ENCODE measurements at regions not wholly inside any gene's neighbourhood (a gene's known extent, or its start where the extent isn't known, plus 50 kb on each side); places are given as distances from the start of the nearest gene placed in this dataset.
"Not testable (repeated sequence)": the region's sequence is repeated elsewhere in the genome, so short reads cannot be mapped to it uniquely, and the experiment has no call there.

DNA sequence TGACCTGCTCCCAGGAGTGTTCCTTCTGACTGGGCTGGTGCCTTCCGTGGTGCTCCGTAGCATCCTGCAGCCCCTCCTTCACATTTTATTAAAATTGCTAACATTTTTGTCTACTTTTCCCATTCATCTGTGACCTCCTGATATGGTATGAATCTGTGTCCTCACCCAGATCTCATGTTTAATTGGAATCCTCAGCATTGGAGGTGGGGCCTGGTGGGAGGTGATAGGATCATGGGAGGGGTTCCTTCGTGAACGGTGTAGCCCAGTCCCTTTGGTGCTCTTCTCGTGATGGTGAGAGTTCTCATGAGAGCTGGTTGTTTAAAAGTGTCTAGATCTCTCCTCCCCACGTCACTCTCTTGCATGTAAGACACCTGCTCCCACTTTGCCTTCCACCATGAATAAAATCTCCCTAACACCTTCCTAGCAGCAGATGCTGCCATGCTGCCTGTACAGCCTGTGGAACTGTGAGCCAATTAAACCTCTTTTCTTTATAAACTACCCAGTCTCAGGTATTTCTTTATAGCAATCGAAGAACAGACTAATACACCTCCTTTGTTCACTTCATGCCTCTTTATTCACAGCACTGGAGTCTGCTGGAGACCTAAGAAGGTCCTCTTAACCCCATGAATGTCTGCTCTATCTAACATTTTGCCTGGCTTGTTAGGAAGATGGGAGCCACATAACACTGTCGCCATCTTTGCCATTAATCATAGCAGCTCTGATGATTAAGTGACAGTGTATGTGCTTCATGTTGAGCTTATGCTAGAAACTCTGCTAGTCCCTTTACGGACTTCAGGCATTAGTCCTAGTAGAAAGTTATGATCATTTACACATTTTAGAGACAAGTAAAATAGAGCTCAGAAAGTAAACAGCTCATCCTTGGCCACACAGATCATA is 377.7 kb upstream of the MAF start:
- no peak for DNase-seq (ENCODE audit: low spot score)

DNA sequence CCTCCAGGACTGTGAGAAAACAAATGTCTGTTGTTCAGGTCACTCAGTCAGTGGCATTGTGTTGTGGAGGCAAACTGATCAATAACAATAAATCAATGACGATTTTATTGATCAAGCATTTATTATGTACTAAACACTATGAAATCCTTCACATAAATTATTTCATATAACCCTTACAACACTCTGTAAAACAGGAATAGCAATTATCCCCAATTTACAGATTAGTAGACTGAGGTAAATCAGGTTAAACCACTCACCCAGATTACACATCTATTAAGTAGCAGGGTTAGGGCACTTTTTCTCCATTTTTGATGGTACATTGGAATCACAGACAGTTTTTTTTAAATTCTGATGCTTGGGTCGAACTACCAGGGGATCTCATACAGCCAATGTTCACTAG is 372.8 kb upstream of the MAF start:
- DNase-seq (ENCODE audit: low spot score) = no peak

DNA sequence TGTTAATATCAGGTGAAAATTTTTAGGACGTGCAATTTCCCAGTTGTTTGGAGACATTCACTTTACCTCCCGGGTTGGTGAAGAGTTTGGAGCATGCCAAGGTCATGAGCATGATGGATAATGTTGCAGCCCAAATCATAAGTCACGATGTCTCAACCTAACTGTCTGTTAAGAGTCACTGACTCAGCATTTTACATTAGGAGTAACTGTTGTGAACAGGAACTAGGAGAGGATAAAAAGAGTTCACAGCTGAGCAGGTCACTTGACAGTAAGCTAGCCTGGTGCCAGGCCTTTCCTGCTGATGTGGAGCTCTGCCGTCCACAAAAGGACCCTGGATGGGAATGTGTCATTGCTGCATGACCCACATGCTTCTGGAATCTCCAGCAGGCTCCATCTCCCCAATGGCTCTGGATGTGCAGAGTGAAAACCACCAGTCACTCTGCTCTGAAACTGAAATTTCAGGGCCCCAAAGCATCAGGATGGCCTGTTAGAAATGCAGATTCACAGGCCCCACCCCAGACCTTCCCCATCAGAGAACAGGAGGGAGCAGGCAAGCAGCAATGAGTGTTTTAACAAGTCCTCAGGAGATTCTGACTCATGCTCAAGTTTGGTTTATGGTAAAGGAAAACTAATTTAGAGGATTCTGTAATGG is 371.6 kb upstream of the MAF start:
- DNase-seq (ENCODE audit: low spot score) = no peak

DNA sequence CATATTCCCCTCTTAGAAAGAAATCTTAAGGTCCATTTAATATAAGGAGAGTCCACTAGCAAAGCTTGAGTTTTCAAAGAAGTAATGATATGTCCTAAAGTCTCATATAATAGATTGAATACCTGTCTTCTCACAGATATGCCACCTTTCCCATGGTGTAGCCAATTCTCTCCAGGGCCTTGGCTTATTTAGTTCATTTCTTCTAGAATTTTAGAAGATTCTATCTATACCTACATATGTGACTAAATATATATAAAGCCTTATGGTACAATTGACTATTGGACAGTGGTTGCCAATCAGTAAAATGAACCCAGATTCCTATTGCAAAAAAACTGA is 370.7 kb upstream of the MAF start:
- DNase-seq (ENCODE audit: low spot score) = no peak

GRCh38 chr16:79970551-79971236 is 370.2 kb upstream of the MAF start:
- DNase-seq (ENCODE audit: low spot score) = peak; percentile 17

- no peak for DNase-seq (ENCODE audit: low spot score)
These were observed 369.6 kb upstream of the MAF start for GRCh38 chr16:79970087-79970486.

GRCh38 chr16:79969458-79969857 is 368.9 kb upstream of the MAF start:
- no peak for DNase-seq (ENCODE audit: low spot score)

- DNase-seq (ENCODE audit: low spot score) = no peak
These were observed 365.7 kb upstream of the MAF start for GRCh38 chr16:79966226-79966625.

- DNase-seq (ENCODE audit: low spot score) = no peak
These were observed 365.2 kb upstream of the MAF start for GRCh38 chr16:79965718-79966117.

DNA sequence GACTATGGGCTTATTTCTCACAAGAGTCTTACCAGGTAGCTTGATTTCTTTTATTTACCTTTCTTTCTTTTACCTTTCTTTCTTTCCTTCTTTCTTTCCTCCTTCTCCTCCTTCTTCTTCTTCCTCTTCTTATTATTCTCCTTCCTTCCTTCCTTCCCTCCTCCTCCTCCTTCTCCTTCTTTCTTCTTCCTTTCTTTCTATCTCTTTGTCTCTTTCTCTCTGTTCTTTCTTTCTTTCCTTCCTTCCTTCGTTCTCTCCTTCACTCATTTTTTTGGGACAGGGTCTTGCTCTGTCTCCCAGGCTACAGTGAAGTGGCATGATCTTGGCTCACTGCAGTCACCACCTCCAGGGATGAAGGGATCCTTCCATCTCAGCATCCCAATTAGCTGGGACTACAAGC is 363.6 kb upstream of the MAF start:
- DNase-seq (ENCODE audit: low spot score) = no peak

- no peak for DNase-seq (ENCODE audit: low spot score)
These were observed 362.4 kb upstream of the MAF start for GRCh38 chr16:79962962-79963361.

GRCh38 chr16:79959226-79959625 is 358.7 kb upstream of the MAF start:
- no peak for DNase-seq (ENCODE audit: low spot score)

DNA sequence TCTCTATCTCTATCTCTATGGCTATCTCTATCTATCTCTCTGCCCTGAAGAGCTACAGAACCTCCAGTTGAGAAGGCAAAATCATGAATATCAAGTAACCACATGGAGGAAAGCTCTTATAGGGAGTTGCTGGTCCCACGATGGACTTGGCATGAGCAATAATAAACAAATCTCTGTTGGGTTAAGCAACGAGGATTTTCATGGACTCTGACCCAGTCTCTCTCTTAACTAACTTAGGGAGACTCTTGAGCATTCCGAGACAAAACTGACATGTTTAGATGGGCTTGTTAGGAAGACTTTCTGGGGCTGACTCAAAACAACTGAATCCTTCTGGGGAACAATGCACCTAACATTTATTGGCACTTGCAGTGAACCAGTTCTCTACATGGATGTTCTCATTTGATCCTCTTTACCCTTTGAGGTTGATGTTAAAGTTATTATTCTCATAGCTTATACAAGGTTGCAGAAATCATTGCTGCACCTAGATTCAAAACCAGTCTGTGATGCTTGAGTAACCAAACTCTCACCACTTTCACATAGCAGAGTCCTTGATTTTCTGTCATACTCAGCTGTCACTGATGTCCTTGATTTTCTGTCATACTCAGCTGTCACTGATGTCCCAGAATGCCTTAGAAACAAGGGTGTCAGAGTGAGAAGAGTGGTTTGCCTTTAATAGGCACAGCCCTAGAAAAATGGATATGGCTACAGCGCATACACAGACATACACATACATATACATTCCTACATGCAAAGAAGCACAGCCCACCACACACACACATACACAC is 354.6 kb upstream of the MAF start:
- no peak for DNase-seq (ENCODE audit: low spot score)

- DNase-seq (ENCODE audit: low spot score) = no peak
These were observed 350.6 kb upstream of the MAF start for GRCh38 chr16:79950932-79951719.

DNA sequence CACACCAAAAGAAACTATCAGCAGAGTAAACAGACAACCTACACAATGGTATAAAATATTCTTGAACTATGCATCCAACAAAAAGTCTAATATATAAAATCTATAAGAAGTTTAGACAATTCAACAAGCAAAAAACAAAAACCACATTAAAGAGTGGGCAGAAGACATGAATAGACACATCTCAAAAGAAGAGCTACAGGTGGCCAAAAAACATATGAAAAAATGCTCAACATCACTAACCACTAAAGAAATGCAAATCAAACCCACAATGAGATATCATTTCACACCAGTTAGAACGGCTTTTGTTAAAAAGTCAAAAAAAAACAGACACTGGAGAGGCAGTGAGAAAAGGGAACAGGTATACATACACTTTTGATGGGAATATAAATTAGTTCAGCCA is 348.9 kb upstream of the MAF start:
- no peak for DNase-seq (ENCODE audit: low spot score)

GRCh38 chr16:79947771-79948170 is 347.2 kb upstream of the MAF start:
- no peak for DNase-seq (ENCODE audit: low spot score)

DNA sequence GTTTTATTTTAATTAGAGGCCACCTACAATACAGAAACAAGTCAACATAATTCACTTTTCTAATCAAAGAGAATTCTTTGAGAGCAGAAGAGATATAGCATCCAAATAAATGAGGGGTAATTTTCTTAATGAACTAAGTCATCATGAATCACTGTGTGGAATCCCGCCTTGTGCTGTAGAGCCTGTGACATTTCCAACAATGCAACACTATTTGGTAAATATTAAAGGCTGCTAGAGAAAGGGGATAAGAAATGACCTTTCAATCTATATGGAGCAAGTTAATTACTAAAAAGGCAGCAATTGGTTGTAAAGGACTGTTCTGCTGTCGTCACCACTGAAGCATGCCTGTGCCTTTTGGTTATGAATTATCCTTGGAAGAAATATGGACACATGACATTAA is 345.7 kb upstream of the MAF start:
- no peak for DNase-seq (ENCODE audit: low spot score)

- DNase-seq (ENCODE audit: low spot score) = no peak
These were observed 343.2 kb upstream of the MAF start for GRCh38 chr16:79943736-79944135.

- no peak for DNase-seq (ENCODE audit: low spot score)
These were observed 338.0 kb upstream of the MAF start for GRCh38 chr16:79938575-79938974.

DNA sequence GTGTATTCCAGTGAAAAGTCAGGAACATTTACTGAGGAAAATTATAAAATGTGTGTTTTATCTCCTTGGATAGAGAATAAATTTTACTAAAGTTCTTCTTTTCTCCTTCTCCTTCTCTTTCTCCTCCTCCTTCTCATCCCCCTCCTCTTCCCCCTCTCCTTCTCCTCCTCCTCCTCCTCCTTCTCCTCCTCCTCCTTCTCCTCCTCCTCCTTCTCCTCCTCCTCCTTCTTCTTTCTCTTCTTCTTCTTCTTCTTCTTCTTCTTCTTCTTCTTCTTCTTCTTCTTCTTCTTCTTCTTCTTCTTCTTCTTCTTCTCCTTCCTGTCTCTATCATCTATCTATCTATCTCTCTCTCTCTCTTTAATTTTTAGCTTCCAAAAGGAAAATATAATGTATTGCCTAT is 337.1 kb upstream of the MAF start:
- not testable (repeated sequence) for DNase-seq (ENCODE audit: low spot score)

- DNase-seq (ENCODE audit: low spot score) = no peak
These were observed 333.1 kb upstream of the MAF start for GRCh38 chr16:79933603-79934002.

DNA sequence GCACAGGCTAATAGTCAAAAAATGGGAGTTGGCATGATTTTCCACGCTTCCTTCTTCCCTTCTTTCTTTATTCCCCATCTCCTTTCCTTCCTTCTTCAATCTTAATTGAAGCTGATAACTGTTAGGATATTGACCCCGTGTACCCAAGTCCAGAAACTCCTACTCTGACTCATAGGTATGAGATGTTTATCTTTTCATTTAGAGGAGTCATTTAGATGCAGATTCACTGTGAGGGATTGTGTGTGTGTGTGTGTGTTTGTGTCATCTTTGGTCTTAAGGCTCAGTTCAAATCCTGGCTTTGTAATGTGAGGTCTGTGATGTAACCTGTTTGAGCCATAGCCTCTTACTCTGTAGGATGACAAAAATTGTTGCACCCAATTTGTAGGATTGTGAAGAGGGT is 332.0 kb upstream of the MAF start:
- DNase-seq (ENCODE audit: low spot score) = no peak

All from AG20443 (cell line).